HCT116 (cell line): ENCODE measurements at regions not wholly inside any gene's neighbourhood (a gene's known extent, or its start where the extent isn't known, plus 50 kb on each side); places are given as distances from the start of the nearest gene placed in this dataset.
A peak's percentile ranks its signal among the peaks of the same experiment; 100 is the strongest.

ENCODE experiments used
- EZH2phosphoT487 ChIP-seq: fragments of 200-600 bp; IDR thresholded peaks from 2 replicates; pipeline ENCODE4 v1.6.1; 2018; ENCODE audit warnings: antibody characterized with exemption, borderline replicate concordance
- POLR2A ChIP-seq: IDR thresholded peaks from 2 replicates; pipeline ENCODE4 v1.7.0; 2011; ENCODE audit warnings: borderline replicate concordance; ENCODE audit not compliant: insufficient read depth, insufficient read length; ENCODE audit errors: extremely low read depth
- RAD21 ChIP-seq: IDR thresholded peaks from 2 replicates; pipeline ENCODE4 v1.6.1; 2012; ENCODE audit warnings: low read depth, mild to moderate bottlenecking
- YY1 ChIP-seq: IDR thresholded peaks from 2 replicates; pipeline ENCODE4 v1.6.1; 2011; ENCODE audit warnings: low read length, low read depth, moderate library complexity, mild to moderate bottlenecking; ENCODE audit not compliant: insufficient replicate concordance; ENCODE audit errors: extremely low read depth
- ZNF274 ChIP-seq: fragments of 200-500 bp; sonication (Bioruptor generic); IDR thresholded peaks from 2 replicates; pipeline ENCODE4 v1.6.1; 2014; ENCODE audit warnings: mild to moderate bottlenecking, low read depth, low read length, inconsistent platforms
- TF ChIP-seq, protein P1 (sequence below): IDR thresholded peaks from 2 replicates; pipeline ENCODE4 v1.6.1; 2012
- TF ChIP-seq, protein P2 (sequence below), 3 experiments: fragments of 200-600 bp in 1 of 3; sonication (generic) in 1 of 3; IDR thresholded peaks in 2 of 3; conservative IDR thresholded peaks in 1 of 3; 2 replicates each; pipeline ENCODE4 v1.5.1; 2012 to 2017; ENCODE audit warnings: low read depth in 2 of 3, low read length in 2 of 3, antibody characterized with exemption in 1 of 3, borderline replicate concordance in 1 of 3, control low read depth in 1 of 3, mild to moderate bottlenecking in 1 of 3, mixed read lengths in 1 of 3, mixed run types in 1 of 3, moderate library complexity in 1 of 3; ENCODE audit not compliant: insufficient read depth in 1 of 3
- TF ChIP-seq, protein P3 (sequence below): IDR thresholded peaks from 2 replicates; pipeline ENCODE4 v1.6.1; 2012
- TF ChIP-seq, protein P4 (sequence below): IDR thresholded peaks from 2 replicates; pipeline ENCODE4 v1.6.1; 2012; ENCODE audit warnings: low read depth

DNA sequence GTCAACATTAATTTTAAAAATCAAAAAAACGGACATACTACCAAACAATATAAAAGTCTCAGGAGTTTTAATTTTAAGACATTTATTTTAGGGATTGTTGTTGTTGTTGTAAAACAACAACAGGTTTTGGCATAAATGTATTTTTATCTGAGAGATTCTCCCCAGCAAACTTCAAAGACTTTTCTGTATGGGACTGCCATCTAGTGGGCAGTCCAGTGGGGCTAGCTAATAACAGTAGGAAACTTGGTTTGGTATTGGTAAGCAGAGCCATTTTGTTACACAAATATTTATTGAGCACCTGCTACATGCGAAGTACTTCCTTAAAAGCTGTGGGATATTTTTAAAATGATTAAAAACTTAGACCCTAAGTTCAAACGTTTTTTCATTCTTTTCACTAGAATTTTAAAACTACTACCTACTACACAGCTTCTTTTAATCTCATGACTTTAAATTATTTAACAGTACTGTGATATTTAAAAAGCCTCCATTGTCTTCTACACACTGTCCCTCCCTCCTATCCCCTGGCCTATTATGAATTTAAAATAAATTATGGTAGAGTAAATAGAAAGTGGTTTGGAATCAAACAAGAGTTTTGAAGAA is 1028.4 kb upstream of the INTU start:
- TF ChIP-seq, protein P1, sequence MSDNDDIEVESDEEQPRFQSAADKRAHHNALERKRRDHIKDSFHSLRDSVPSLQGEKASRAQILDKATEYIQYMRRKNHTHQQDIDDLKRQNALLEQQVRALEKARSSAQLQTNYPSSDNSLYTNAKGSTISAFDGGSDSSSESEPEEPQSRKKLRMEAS = no peak
- TF ChIP-seq, protein P2, sequence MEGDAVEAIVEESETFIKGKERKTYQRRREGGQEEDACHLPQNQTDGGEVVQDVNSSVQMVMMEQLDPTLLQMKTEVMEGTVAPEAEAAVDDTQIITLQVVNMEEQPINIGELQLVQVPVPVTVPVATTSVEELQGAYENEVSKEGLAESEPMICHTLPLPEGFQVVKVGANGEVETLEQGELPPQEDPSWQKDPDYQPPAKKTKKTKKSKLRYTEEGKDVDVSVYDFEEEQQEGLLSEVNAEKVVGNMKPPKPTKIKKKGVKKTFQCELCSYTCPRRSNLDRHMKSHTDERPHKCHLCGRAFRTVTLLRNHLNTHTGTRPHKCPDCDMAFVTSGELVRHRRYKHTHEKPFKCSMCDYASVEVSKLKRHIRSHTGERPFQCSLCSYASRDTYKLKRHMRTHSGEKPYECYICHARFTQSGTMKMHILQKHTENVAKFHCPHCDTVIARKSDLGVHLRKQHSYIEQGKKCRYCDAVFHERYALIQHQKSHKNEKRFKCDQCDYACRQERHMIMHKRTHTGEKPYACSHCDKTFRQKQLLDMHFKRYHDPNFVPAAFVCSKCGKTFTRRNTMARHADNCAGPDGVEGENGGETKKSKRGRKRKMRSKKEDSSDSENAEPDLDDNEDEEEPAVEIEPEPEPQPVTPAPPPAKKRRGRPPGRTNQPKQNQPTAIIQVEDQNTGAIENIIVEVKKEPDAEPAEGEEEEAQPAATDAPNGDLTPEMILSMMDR (IDR thresholded peaks at IDR 0.05 in 2 of 3, conservative IDR thresholded peaks at IDR 0.05 in 1 of 3; ENCODE audit: borderline replicate concordance in 1 of 3, insufficient read depth in 1 of 3, low read depth in 2 of 3, low read length in 2 of 3) = peak; percentile 44 to 80 (median 79); a peak in 5 of 6 replicates
- TF ChIP-seq EZH2phosphoT487 = no peak
- no peak for TF ChIP-seq POLR2A
- peak; percentile 67 for TF ChIP-seq YY1
- TF ChIP-seq, protein P3, sequence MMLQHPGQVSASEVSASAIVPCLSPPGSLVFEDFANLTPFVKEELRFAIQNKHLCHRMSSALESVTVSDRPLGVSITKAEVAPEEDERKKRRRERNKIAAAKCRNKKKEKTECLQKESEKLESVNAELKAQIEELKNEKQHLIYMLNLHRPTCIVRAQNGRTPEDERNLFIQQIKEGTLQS = no peak
- peak; percentile 66 for TF ChIP-seq RAD21
- TF ChIP-seq, protein P4, sequence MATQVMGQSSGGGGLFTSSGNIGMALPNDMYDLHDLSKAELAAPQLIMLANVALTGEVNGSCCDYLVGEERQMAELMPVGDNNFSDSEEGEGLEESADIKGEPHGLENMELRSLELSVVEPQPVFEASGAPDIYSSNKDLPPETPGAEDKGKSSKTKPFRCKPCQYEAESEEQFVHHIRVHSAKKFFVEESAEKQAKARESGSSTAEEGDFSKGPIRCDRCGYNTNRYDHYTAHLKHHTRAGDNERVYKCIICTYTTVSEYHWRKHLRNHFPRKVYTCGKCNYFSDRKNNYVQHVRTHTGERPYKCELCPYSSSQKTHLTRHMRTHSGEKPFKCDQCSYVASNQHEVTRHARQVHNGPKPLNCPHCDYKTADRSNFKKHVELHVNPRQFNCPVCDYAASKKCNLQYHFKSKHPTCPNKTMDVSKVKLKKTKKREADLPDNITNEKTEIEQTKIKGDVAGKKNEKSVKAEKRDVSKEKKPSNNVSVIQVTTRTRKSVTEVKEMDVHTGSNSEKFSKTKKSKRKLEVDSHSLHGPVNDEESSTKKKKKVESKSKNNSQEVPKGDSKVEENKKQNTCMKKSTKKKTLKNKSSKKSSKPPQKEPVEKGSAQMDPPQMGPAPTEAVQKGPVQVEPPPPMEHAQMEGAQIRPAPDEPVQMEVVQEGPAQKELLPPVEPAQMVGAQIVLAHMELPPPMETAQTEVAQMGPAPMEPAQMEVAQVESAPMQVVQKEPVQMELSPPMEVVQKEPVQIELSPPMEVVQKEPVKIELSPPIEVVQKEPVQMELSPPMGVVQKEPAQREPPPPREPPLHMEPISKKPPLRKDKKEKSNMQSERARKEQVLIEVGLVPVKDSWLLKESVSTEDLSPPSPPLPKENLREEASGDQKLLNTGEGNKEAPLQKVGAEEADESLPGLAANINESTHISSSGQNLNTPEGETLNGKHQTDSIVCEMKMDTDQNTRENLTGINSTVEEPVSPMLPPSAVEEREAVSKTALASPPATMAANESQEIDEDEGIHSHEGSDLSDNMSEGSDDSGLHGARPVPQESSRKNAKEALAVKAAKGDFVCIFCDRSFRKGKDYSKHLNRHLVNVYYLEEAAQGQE = no peak
- TF ChIP-seq ZNF274 = no peak
